ENCODE measurements at regions not wholly inside any gene's neighbourhood (a gene's known extent, or its start where the extent isn't known, plus 50 kb on each side); places are given as distances from the start of the nearest gene placed in this dataset.
"Not testable (repeated sequence)": the region's sequence is repeated elsewhere in the genome, so short reads cannot be mapped to it uniquely, and the experiment has no call there.

DNA sequence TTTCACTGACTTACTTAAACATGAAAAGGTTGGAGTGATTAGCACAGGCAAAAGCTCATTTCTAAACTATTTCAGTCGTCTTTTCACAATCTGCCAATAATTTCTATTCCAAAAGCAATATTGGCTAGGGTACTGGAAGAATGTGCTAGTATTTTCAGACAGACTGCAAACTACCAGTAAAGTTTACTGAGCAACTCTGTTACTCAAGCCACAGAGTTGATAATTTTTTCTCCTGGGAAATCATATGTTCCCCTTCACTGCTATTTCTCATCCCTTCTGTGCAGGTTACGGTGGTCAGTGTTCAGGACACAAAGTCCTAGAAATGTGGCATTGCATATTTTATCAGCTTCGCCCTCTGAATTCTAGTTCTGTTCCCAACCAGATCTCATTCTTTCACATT is 343.3 kb upstream of the TNC start:
- Histone ChIP-seq H3K27me3 (ENCODE audit: low read length) (no peaks in the 10 kb centered on the region), H4K20me1 (ENCODE audit: low read depth, low read length) (no peaks in the 10 kb centered on the region), H2AFZ (ENCODE audit: low read depth, low read length, severe bottlenecking) (no peak overlapping the region), H3K9me2 (replicated peaks; ENCODE audit: insufficient read depth, low read length) (no peaks in the 10 kb centered on the region), H3K36me3 (ENCODE audit: low read length) (no peaks in the 10 kb centered on the region), H3K79me2 (ENCODE audit: insufficient read depth, low read length) (no peaks in the 10 kb centered on the region), H3K4me2 (ENCODE audit: low read depth, low read length, poor library complexity, severe bottlenecking) (no peak overlapping the region), H3K27ac (ENCODE audit: low read depth, low read length) (no peak overlapping the region), H3F3A (ENCODE audit: insufficient read depth) (no peaks in the 10 kb centered on the region), H3K4me3 (ENCODE audit: insufficient read depth, low read length, poor library complexity, severe bottlenecking) (no peak overlapping the region), H3K9ac (ENCODE audit: low read length) (no peak overlapping the region), H3K9me3 (ENCODE audit: insufficient read depth, low read length) (no peaks in the 10 kb centered on the region)
- TF ChIP-seq EZH2phosphoT487 (conservative IDR thresholded peaks at IDR 0.05; ENCODE audit: low read length): no peak
- TF ChIP-seq, protein P1, sequence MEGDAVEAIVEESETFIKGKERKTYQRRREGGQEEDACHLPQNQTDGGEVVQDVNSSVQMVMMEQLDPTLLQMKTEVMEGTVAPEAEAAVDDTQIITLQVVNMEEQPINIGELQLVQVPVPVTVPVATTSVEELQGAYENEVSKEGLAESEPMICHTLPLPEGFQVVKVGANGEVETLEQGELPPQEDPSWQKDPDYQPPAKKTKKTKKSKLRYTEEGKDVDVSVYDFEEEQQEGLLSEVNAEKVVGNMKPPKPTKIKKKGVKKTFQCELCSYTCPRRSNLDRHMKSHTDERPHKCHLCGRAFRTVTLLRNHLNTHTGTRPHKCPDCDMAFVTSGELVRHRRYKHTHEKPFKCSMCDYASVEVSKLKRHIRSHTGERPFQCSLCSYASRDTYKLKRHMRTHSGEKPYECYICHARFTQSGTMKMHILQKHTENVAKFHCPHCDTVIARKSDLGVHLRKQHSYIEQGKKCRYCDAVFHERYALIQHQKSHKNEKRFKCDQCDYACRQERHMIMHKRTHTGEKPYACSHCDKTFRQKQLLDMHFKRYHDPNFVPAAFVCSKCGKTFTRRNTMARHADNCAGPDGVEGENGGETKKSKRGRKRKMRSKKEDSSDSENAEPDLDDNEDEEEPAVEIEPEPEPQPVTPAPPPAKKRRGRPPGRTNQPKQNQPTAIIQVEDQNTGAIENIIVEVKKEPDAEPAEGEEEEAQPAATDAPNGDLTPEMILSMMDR (IDR thresholded peaks at IDR 0.05; ENCODE audit: insufficient read depth, low read length, poor library complexity, severe bottlenecking): no peak

DNA sequence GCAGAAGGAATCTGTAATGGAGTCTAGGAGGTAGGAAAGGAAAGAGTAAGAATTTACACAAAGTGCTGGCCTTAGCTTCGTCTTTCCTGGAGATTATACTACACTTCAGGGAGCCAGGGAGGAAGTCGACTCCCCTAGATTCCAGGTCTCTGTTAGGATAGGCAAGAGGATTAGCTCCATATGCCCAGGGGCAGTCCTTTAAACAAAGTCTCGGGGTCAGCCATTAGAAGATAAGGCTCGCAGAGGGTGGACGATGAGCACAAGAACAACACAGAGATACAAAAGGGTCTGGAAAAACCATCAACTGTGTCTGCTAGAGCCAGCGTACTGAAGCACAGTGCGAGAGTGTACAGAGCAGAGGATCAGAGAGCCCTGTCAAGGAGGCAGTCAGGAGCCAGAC is 344.7 kb upstream of the TNC start:
- Histone ChIP-seq H2AFZ (ENCODE audit: low read depth, low read length, severe bottlenecking) (no peak overlapping the region), H3K27me3 (ENCODE audit: low read length) (no peaks in the 10 kb centered on the region), H3K9ac (ENCODE audit: low read length) (no peak overlapping the region), H3K4me3 (ENCODE audit: insufficient read depth, low read length, poor library complexity, severe bottlenecking) (no peak overlapping the region), H3K36me3 (ENCODE audit: low read length) (no peaks in the 10 kb centered on the region), H3K79me2 (ENCODE audit: insufficient read depth, low read length) (no peaks in the 10 kb centered on the region), H3K9me3 (ENCODE audit: insufficient read depth, low read length) (no peaks in the 10 kb centered on the region), H3K9me2 (replicated peaks; ENCODE audit: insufficient read depth, low read length) (no peaks in the 10 kb centered on the region), H3K4me2 (ENCODE audit: low read depth, low read length, poor library complexity, severe bottlenecking) (no peak overlapping the region), H4K20me1 (ENCODE audit: low read depth, low read length) (no peaks in the 10 kb centered on the region), H3F3A (ENCODE audit: insufficient read depth) (no peaks in the 10 kb centered on the region), H3K27ac (ENCODE audit: low read depth, low read length) (no peak overlapping the region)
- TF ChIP-seq, protein P1 (IDR thresholded peaks at IDR 0.05; ENCODE audit: insufficient read depth, low read length, poor library complexity, severe bottlenecking): no peak
- TF ChIP-seq EZH2phosphoT487 (conservative IDR thresholded peaks at IDR 0.05; ENCODE audit: low read length): no peak

DNA sequence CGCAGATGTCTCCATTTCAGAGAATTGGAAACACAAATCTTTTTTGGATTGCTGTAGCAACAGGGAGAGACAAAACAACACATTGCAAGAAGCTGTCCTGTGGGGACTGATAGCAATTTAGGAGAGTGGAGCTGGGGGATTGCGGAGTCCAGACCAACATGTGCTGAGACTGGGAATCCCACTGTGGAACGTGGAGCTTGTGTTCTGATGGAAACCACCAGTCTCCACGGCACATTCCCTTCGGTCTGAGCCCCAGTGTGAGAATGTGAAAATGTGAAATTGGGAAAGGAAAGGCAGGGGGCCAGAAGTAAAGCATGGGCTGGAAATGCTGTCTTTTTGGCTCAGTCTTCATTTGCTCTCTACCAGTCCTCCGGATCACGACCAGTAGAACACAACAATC is 348.8 kb upstream of the TNC start:
- no peaks in the 10 kb centered on the region for H4K20me1 ChIP-seq (ENCODE audit: low read depth, low read length)
- H3K79me2 ChIP-seq (ENCODE audit: insufficient read depth, low read length): no peaks in the 10 kb centered on the region
- H3K4me3 ChIP-seq (ENCODE audit: insufficient read depth, low read length, poor library complexity, severe bottlenecking): no peak overlapping the region
- no peaks in the 10 kb centered on the region for H3K36me3 ChIP-seq (ENCODE audit: low read length)
- H3K27me3 ChIP-seq (ENCODE audit: low read length): no peaks in the 10 kb centered on the region
- no peaks in the 10 kb centered on the region for H3K9me3 ChIP-seq (ENCODE audit: insufficient read depth, low read length)
- H3F3A ChIP-seq (ENCODE audit: insufficient read depth): no peaks in the 10 kb centered on the region
- no peak overlapping the region for H3K4me2 ChIP-seq (ENCODE audit: low read depth, low read length, poor library complexity, severe bottlenecking)
- no peak overlapping the region for H3K9ac ChIP-seq (ENCODE audit: low read length)
- no peak overlapping the region for H2AFZ ChIP-seq (ENCODE audit: low read depth, low read length, severe bottlenecking)
- TF ChIP-seq, protein P1 (IDR thresholded peaks at IDR 0.05; ENCODE audit: insufficient read depth, low read length, poor library complexity, severe bottlenecking): no peak
- no peak for TF ChIP-seq EZH2phosphoT487 (conservative IDR thresholded peaks at IDR 0.05; ENCODE audit: low read length)
- no peaks in the 10 kb centered on the region for H3K9me2 ChIP-seq (replicated peaks; ENCODE audit: insufficient read depth, low read length)
- H3K27ac ChIP-seq (ENCODE audit: low read depth, low read length): no peak overlapping the region

DNA sequence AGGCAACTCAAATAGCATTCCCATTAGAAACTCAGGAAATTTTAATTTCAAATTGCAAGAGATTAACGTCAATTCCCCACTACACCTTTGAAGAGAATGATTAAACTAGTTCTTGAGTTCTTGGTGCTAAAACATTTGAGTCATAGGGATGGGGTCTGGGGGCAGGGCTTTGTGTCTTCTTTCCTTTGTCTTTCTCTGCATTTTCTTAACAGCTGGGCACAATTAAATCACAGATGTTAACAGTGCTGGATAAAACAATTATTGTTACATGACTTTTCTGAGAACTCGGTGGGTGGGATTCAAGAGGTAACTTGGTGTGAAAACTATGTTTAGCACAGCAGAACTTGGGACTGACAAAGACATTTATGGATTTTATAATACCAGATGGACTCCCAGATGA is 351.9 kb upstream of the TNC start:
- Histone ChIP-seq H3K4me3 (ENCODE audit: insufficient read depth, low read length, poor library complexity, severe bottlenecking) (no peak overlapping the region), H3K9me3 (ENCODE audit: insufficient read depth, low read length) (no peaks in the 10 kb centered on the region), H3K27ac (ENCODE audit: low read depth, low read length) (no peak overlapping the region), H4K20me1 (ENCODE audit: low read depth, low read length) (no peaks in the 10 kb centered on the region), H3K36me3 (ENCODE audit: low read length) (no peaks in the 10 kb centered on the region), H2AFZ (ENCODE audit: low read depth, low read length, severe bottlenecking) (no peak overlapping the region), H3K9me2 (replicated peaks; ENCODE audit: insufficient read depth, low read length) (no peaks in the 10 kb centered on the region), H3K9ac (ENCODE audit: low read length) (no peak overlapping the region), H3F3A (ENCODE audit: insufficient read depth) (no peaks in the 10 kb centered on the region), H3K4me2 (ENCODE audit: low read depth, low read length, poor library complexity, severe bottlenecking) (no peak overlapping the region), H3K79me2 (ENCODE audit: insufficient read depth, low read length) (no peaks in the 10 kb centered on the region), H3K27me3 (ENCODE audit: low read length) (no peaks in the 10 kb centered on the region)
- TF ChIP-seq, protein P1 (IDR thresholded peaks at IDR 0.05; ENCODE audit: insufficient read depth, low read length, poor library complexity, severe bottlenecking): no peak
- TF ChIP-seq EZH2phosphoT487 (conservative IDR thresholded peaks at IDR 0.05; ENCODE audit: low read length): no peak

DNA sequence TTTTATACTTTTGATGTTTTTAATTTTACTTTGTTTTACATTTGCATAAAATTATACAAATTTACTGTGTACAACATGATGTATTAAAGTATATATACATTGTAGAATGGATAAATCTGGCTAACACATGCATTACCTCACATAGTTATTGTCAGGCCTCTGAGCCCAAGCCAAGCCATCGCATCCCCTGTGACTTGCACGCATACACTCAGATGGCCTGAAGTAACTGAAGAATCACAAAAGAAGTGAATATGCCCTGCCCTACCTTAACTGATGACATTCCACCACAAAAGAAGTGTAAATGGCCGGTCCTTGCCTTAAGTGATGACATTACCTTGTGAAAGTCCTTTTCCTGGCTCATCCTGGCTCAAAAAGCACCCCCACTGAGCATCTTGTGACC is 355.1 kb upstream of the TNC start:
- H3K9me2 ChIP-seq (replicated peaks; ENCODE audit: insufficient read depth, low read length); H3K4me2 ChIP-seq (ENCODE audit: low read depth, low read length, poor library complexity, severe bottlenecking); H3K27ac ChIP-seq (ENCODE audit: low read depth, low read length); H3K36me3 ChIP-seq (ENCODE audit: low read length); H3K9ac ChIP-seq (ENCODE audit: low read length); H3K27me3 ChIP-seq (ENCODE audit: low read length); H2AFZ ChIP-seq (ENCODE audit: low read depth, low read length, severe bottlenecking); H3K4me3 ChIP-seq (ENCODE audit: insufficient read depth, low read length, poor library complexity, severe bottlenecking); H3K79me2 ChIP-seq (ENCODE audit: insufficient read depth, low read length); H3F3A ChIP-seq (ENCODE audit: insufficient read depth); H3K9me3 ChIP-seq (ENCODE audit: insufficient read depth, low read length); H4K20me1 ChIP-seq (ENCODE audit: low read depth, low read length): not testable (repeated sequence)
